Epithelial cell of esophagus (primary cell): ENCODE measurements at regions not wholly inside any gene's neighbourhood (a gene's known extent, or its start where the extent isn't known, plus 50 kb on each side); places are given as distances from the start of the nearest gene placed in this dataset.

Experiments
- DNase-seq: peaks from one replicate; pipeline ENCODE4 v3.0.0; 2010; ENCODE audit warnings: low read depth
- H3K4me3 ChIP-seq: 2 replicates; pipeline ENCODE4 v1.5.1; 2011; ENCODE audit warnings: mild to moderate bottlenecking, low read length, control low read depth
- TF ChIP-seq, protein P1 (sequence below): IDR thresholded peaks from 2 replicates; pipeline ENCODE4 v1.5.1; 2011; ENCODE audit warnings: low read depth, mild to moderate bottlenecking, low read length, control low read depth, inconsistent platforms; ENCODE audit not compliant: insufficient read depth; ENCODE audit errors: missing control alignments

DNA sequence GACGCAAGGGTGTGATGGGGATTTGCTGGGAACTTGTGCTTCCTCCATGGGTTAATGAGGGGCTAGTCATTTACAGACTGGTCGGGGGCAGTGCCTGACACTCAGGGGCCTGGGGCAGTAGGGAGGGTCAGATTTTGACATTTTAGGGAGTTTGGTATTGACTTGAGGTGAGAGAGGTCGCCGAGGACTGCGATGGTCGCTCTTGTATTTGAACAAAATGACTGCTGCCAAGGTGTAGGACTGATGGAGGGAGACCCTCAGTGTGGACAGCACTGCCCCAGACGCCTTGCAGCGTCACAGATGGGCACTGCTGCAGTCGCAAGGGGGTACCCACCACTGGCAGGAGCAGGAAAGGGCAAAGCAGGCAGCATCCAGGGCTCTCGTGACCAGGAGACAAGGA, 182.9 kb downstream of the RTP5 start:
- TF ChIP-seq, protein P1, sequence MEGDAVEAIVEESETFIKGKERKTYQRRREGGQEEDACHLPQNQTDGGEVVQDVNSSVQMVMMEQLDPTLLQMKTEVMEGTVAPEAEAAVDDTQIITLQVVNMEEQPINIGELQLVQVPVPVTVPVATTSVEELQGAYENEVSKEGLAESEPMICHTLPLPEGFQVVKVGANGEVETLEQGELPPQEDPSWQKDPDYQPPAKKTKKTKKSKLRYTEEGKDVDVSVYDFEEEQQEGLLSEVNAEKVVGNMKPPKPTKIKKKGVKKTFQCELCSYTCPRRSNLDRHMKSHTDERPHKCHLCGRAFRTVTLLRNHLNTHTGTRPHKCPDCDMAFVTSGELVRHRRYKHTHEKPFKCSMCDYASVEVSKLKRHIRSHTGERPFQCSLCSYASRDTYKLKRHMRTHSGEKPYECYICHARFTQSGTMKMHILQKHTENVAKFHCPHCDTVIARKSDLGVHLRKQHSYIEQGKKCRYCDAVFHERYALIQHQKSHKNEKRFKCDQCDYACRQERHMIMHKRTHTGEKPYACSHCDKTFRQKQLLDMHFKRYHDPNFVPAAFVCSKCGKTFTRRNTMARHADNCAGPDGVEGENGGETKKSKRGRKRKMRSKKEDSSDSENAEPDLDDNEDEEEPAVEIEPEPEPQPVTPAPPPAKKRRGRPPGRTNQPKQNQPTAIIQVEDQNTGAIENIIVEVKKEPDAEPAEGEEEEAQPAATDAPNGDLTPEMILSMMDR = no peak
- H3K4me3 ChIP-seq = no peak overlapping the region
- DNase-seq = no peak

DNA sequence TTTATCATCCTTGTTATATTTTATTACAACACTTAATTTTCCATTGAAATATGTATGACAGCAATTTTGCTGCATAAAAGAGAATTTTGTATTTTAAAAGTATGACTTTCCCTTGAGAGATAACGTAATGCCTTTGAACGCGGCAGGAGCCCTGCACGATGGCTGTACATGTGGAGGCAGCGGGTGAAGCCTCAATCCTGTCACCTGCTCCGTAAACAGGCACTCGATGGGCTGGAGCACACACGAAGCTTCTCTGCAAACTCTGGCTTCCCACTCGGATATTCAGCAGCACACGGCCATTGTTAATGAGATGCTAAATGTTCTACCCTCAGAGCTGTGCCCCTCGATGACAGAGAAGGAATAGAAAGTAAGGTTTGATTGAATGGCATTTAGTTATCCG, 184.4 kb downstream of the RTP5 start:
- H3K4me3 ChIP-seq = no peak overlapping the region
- TF ChIP-seq, protein P1 = no peak
- no peak for DNase-seq

DNA sequence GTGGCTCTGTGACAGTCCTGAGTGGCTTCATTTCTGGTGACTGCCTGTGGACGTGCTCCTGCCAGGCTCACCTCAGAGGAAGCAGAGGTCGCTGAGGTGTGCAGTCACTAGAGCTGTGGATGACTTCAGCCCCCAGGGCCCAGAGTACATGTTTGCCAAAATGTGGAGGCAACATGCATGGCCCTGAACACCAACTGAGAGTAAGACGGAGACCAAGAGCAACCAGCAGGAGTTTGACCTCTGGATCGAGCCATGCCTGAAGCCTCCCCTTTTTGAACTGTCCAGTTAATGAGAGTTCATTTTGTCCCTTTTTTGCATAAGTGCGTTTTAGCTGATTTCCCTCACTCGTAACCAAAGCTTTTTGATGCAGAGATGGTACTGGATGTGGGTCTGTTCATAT, 184.9 kb downstream of the RTP5 start:
- no peak overlapping the region for H3K4me3 ChIP-seq
- TF ChIP-seq, protein P1 = no peak
- no peak for DNase-seq

DNA sequence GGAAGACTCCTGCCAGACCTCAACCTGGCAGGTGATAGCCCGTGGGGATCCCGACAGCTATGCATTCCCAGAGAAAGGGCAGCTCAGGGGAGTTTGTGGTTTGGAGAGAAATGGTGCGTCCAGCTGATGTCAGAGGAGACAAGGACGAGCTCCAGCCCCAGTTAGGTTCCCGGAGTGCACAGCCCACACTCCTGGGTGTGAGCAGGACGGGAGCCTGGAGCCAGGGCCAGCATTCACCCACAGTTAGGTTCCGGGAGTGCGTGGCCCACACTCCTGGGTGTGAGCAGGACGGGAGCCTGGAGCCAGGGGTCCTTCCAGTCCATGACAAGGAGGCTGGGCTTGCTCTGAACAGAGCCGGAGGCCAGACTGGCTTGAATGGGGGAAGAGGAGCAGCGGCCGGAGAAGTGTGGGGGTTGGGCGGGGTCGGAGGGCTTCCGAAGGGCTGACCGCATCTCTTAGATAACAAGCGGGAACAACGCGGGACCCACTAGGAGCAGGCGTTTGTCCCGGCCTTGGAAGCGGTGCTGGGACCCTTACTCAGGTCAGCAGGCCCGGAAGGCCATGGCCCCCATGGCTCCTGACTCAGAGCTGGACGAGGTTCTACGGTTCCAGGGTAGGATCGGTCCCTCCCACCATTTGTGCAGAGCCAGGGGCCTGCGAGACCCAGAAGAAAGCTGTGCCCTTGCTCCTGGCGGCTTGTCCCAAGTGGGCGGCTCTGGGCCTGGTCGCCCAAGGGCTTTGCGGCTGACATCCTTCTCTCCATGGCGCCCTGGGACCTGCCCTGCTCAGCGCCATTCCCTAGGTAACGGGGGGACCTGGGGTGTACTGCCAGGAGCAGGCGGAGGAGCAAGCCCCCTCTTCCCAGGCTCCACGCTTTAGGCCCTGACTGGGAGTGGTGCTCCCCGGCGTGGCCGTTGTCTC, 185.6 kb downstream of the RTP5 start:
- DNase-seq = no peak
- no peak overlapping the region for H3K4me3 ChIP-seq
- TF ChIP-seq, protein P1 = no peak

DNA sequence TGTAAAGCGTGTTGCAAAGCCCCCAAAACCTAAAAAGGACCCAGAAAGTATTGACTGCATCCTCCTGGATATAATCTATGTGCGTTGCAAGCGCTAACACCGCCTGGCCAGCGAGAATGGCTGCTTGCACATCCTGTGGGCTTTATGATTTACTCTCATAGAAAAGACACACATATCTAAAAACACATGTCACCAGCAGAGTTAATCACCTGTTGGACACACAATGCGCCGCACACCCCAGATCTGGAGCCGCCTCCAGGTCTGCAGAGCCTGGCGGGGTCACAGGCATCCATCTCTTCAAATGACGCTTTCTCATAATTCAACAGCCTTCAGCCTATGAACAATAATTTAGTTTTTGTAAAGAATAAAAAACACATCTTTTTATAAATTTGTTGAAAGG, 186.5 kb downstream of the RTP5 start:
- TF ChIP-seq, protein P1 = no peak
- no peak for DNase-seq
- H3K4me3 ChIP-seq = no peak overlapping the region

DNA sequence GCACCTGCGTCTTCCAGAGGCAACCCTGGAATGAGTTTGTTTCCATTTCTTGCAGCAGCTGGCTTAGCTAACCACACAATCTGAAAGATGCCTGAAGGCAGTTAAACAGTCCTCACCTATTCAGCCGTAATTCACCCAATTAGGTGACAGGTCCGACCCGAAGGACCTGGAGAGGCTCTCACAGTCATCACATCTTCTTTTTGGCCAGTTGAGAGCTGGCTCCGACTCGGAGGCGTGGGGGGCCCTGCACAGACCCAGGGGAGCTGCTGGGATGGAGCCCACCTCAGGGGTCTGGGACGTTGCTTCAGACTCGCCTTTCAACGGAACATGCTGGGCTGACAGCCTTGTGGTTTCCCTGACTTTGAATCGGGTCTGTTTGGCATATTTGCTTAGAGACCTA, 187.3 kb downstream of the RTP5 start:
- TF ChIP-seq, protein P1 = no peak
- no peak for DNase-seq
- H3K4me3 ChIP-seq = no peak overlapping the region
